SJCRH30 (cell line): ENCODE measurements at regions not wholly inside any gene's neighbourhood (a gene's known extent, or its start where the extent isn't known, plus 50 kb on each side); places are given as distances from the start of the nearest gene placed in this dataset.
A peak's percentile ranks its signal among the peaks of the same experiment; 100 is the strongest.
"Not testable (repeated sequence)": the region's sequence is repeated elsewhere in the genome, so short reads cannot be mapped to it uniquely, and the experiment has no call there.

Experiments
- DNase-seq, 2 experiments: peaks; one replicate each; pipeline ENCODE4 v3.0.0-alpha.2; 2015 to 2020
- H3K27ac ChIP-seq: fragments of 250-450 bp; sonication (Bioruptor Pico); 2 replicates; pipeline ENCODE4 v1.5.1; 2020; ENCODE audit warnings: mild to moderate bottlenecking, moderate library complexity
- H3K27me3 ChIP-seq: fragments of 250-450 bp; sonication (Bioruptor Pico); 2 replicates; pipeline ENCODE4 v1.5.1; 2020; ENCODE audit warnings: mild to moderate bottlenecking, moderate library complexity
- H3K36me3 ChIP-seq: fragments of 250-450 bp; sonication (Bioruptor Pico); 2 replicates; pipeline ENCODE4 v1.5.1; 2020; ENCODE audit warnings: mild to moderate bottlenecking, moderate library complexity
- H3K4me1 ChIP-seq: fragments of 250-450 bp; sonication (Bioruptor Pico); 2 replicates; pipeline ENCODE4 v1.5.1; 2020; ENCODE audit warnings: mild to moderate bottlenecking, moderate library complexity
- H3K4me3 ChIP-seq: fragments of 250-450 bp; sonication (Bioruptor Pico); 2 replicates; pipeline ENCODE4 v1.5.1; 2020; ENCODE audit warnings: mild to moderate bottlenecking, moderate library complexity
- H3K9me3 ChIP-seq: fragments of 250-450 bp; sonication (Bioruptor Pico); replicated peaks from 2 replicates; pipeline ENCODE4 v1.5.1; 2020; ENCODE audit warnings: mild to moderate bottlenecking, moderate library complexity

DNA sequence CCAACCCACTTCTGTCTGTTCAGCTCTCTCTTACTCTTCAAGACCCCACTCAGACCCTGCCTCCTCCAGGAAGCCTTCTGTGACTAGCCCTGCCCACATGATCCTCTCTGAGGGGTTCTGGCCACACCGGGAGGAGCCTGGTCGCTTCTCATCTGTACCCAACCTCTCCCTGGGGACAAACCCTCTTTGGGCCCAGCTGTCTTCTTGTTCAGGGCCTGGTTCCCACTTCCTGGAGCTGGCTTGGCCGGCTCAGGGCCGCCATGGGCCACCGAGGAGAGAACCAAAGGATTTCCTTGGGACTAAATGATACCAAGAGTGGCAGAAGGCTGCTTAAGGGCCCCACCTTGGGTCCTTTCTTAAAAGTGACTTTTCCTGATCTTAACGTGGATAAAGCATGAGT lies 124.7 kb upstream of the ZBTB40 start:
- no peak for DNase-seq
- Histone ChIP-seq H3K9me3 (no peaks in the 10 kb centered on the region), H3K4me1 (peaks cover 12% of the 10 kb centered on the region), H3K4me3 (no peak overlapping the region), H3K27me3 (no peaks in the 10 kb centered on the region; the same call in 1 of the 2 replicates), H3K36me3 (no peaks in the 10 kb centered on the region), H3K27ac (no peak overlapping the region)

- Histone ChIP-seq H3K4me3 (no peak overlapping the region), H3K27ac (no peak overlapping the region), H3K9me3 (no peaks in the 10 kb centered on the region), H3K4me1 (peaks cover 17% of the 10 kb centered on the region), H3K36me3 (no peaks in the 10 kb centered on the region), H3K27me3 (no peaks in the 10 kb centered on the region; the same call in 1 of the 2 replicates)
- no peak for DNase-seq
Measured at GRCh38 chr1:22327411-22327810, 124.2 kb upstream of the ZBTB40 start.

DNA sequence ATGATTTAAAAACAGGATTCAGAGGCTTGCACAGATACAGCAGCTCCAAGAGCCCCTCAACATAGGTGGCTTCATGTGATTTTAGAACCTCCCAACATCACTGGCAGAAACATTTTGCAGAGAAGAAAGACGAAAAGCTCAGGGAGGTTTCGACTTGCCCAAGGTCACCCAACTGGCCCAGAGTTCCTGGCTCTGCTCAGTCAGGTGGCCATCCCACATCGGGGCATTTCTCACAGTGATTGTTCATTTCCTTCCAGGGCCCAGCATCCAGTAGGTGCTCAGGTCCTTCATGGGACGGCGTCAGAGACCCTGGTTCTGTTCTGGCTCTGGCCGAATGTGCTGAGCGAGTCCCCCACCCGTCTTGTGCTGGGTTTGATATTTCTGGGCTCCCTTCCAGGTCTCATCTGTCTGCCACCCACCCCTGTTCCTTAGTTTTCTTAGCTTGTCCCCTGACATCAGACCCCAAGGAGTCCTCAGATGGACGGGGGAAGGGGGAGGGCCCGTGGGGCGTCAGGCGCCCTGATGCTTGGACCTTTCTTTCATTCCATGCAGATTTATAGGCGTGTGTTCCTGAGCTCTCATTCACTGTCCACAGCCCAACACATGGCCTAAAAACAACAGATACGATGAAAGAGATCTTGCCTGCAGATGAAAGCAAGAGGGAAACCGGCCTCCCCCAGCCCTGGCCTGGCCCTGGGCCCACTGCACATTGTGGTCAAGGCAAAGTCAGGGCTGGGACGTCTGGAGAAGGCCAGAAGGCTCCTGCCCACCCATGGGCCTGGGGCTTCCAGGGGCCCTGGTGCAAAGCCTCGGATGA lies 123.1 kb upstream of the ZBTB40 start:
- H3K4me1 ChIP-seq = peaks cover 19% of the 10 kb centered on the region
- no peak overlapping the region for H3K27ac ChIP-seq
- H3K4me3 ChIP-seq = no peak overlapping the region

DNA sequence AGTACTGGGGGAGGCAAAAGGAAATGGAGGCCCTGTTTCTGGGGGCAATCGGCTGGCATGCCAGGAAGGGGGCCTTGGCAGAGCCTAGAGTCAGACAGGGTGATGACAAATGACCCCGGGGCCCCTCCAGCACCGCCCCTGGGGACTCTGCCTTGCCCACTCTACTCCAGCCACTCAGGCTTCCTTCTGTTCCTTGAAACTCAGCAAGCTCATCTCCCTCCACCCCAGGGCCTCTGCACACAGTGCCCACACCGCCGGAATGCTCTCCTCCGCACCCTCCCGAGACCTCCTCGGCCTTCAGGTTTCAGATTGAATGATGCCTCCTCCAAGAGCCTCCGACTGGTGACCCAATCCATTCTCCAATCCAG lies 122.5 kb upstream of the ZBTB40 start:
- no peak overlapping the region for H3K4me3 ChIP-seq
- H3K27me3 ChIP-seq = no peaks in the 10 kb centered on the region
- H3K36me3 ChIP-seq = no peaks in the 10 kb centered on the region
- H3K9me3 ChIP-seq = no peaks in the 10 kb centered on the region
- DNase-seq = no peak
- H3K4me1 ChIP-seq = peaks cover 19% of the 10 kb centered on the region
- H3K27ac ChIP-seq = no peak overlapping the region

More for the DNA sequence above, 123.1 kb upstream of the ZBTB40 start:
- DNase-seq = no peak
- H3K27me3 ChIP-seq = no peaks in the 10 kb centered on the region
- no peaks in the 10 kb centered on the region for H3K9me3 ChIP-seq
- H3K36me3 ChIP-seq = no peaks in the 10 kb centered on the region

DNA sequence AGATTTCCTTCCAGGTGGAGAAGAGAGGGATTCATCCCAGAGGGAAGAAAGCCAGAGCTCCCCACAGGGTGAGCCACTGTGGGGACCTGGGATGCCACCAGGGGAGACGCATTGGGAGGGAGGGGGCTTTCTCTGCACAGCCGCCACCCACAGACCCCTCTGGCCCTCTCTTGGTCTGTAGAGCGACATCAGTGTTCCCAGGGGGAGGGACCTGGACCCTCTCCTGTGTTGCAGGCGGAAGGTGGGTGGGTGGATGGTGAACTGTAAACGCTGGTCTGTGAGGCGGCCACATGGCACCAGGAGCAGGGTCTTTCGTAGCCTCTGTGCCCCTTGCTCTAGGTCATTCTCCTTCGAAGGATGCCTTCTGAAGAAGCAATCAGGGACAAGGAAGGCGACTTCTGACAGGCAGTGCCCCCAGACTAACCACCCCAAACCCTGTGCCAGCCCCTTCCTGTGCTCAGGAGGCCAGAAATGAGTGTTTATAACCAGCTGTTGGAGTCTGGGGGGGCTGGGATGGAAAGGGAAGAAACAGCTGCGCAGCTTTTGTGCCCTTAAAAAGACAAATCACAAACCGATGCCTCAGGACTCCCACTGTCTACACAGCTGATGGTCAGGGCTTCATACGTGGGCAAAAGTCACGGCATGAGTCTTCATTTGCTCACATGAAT lies 121.4 kb upstream of the ZBTB40 start:
- H3K36me3 ChIP-seq = no peaks in the 10 kb centered on the region
- no peaks in the 10 kb centered on the region for H3K9me3 ChIP-seq
- peak; percentile 59 to 78 for DNase-seq
- no peaks in the 10 kb centered on the region for H3K27me3 ChIP-seq
- no peak overlapping the region for H3K27ac ChIP-seq
- H3K4me1 ChIP-seq = peaks cover 19% of the 10 kb centered on the region
- no peak overlapping the region for H3K4me3 ChIP-seq

DNA sequence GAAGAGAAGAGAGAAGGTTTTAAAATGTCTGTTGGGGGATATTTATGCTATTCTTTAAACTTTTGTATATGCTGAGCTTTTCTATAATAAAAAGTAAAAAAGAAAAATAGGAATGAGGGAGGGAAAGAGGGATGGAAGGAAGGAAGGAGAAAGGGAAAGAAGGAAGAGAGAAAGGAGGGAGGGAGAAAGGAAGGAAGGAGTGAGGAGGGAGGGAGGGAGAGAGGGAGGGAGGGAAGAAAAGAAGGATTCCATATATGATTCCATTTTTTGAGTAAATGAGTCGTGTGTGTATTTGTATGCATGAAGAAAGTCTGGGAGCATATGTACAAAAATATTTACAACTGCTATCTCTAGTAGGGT lies 120.9 kb upstream of the ZBTB40 start:
- Histone ChIP-seq H3K9me3 (no peaks in the 10 kb centered on the region), H3K27ac (no peak overlapping the region), H3K4me3 (no peak overlapping the region), H3K4me1 (peaks cover 19% of the 10 kb centered on the region), H3K36me3 (no peaks in the 10 kb centered on the region), H3K27me3 (no peaks in the 10 kb centered on the region)
- DNase-seq = no peak

- Histone ChIP-seq H3K27me3 (no peaks in the 10 kb centered on the region), H3K4me1 (peaks cover 19% of the 10 kb centered on the region), H3K4me3 (no peak overlapping the region), H3K36me3 (no peaks in the 10 kb centered on the region), H3K27ac (no peak overlapping the region), H3K9me3 (no peaks in the 10 kb centered on the region)
- DNase-seq = peak in 1 of 2 experiments; percentile 32
Measured at GRCh38 chr1:22331618-22332423, 119.8 kb upstream of the ZBTB40 start.

GRCh38 chr1:22332424-22332717 lies 119.3 kb upstream of the ZBTB40 start:
- DNase-seq = no peak
- no peak overlapping the region for H3K27ac ChIP-seq
- no peaks in the 10 kb centered on the region for H3K27me3 ChIP-seq
- no peak overlapping the region for H3K4me3 ChIP-seq
- H3K36me3 ChIP-seq = no peaks in the 10 kb centered on the region
- peaks cover 19% of the 10 kb centered on the region for H3K4me1 ChIP-seq
- H3K9me3 ChIP-seq = no peaks in the 10 kb centered on the region

DNA sequence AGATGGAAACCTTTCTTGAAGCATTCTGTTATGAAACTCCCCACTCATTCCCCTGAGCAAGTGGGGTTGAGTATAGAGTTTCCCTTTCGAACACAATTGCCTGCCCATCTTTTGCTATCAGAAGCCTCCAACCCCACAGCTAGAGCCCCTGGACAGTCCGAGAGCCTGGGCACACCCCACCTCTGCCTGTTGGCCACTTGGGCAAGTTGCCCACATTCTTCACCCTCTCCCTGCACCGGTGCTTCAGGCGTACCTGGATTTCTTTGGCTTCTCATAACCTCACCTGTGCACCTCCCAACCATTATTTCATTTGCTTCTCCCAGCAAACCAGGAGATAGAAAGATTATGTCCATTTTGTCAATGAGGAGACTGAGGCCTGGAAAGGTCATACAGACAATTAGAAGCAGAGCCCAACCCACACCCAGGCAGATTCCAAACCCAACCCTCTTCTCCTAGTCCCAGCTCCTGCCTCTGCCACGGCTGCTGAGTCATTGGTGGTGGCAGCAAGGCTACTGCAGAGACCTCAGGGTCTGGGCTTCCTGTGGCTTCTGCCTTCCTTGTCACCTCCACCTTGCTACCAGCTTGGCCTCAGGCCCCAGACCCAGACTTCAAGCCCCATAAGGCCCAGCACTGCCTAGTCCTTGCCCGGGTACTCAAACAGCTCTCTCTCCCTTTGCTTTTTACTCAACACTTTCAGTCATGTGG lies 118.7 kb upstream of the ZBTB40 start:
- no peaks in the 10 kb centered on the region for H3K27me3 ChIP-seq
- no peak overlapping the region for H3K4me3 ChIP-seq
- no peaks in the 10 kb centered on the region for H3K9me3 ChIP-seq
- peaks cover 19% of the 10 kb centered on the region for H3K4me1 ChIP-seq
- DNase-seq = no peak
- no peak overlapping the region for H3K27ac ChIP-seq
- H3K36me3 ChIP-seq = no peaks in the 10 kb centered on the region

GRCh38 chr1:22333516-22334121 lies 118.0 kb upstream of the ZBTB40 start:
- no peak overlapping the region for H3K27ac ChIP-seq
- peaks cover 19% of the 10 kb centered on the region for H3K4me1 ChIP-seq
- H3K36me3 ChIP-seq = no peaks in the 10 kb centered on the region
- no peaks in the 10 kb centered on the region for H3K27me3 ChIP-seq
- no peak for DNase-seq
- H3K9me3 ChIP-seq = no peaks in the 10 kb centered on the region
- no peak overlapping the region for H3K4me3 ChIP-seq

DNA sequence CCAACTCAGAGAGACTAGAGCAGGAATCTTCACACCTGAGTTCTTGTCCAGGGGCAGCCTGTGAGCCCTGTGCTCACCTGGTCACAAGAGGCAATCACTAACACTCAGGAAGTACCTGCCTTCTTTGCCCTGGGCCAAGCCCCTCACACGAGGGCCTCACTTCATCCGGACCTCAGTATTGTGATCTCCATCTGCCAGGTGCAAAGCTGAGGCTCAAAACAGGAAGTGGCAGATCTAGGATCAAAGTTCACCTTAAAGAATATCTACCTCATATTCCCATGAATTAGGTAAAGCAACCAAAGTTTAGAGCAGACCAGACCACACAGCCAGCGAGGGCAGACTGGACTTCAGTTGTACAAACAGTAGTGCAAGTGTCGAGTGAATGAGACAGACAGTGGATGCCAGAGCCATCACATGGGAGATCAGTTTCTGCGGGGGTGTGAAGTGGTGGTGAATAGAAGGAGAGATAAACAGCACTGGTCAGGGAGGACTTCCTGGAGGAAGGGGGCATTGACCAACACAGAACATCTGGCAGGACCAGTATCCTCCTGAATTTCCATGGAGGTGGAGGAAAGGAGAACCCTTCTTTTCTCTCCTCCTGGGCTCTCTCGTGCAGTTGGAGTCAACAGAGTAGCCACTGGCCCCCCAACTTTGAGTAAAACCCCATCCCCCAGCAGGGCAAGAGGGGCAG lies 116.6 kb upstream of the ZBTB40 start:
- DNase-seq = no peak
- Histone ChIP-seq H3K27me3 (peaks cover 2% of the 10 kb centered on the region), H3K4me1 (peaks cover 18% of the 10 kb centered on the region), H3K4me3 (no peak overlapping the region), H3K9me3 (no peaks in the 10 kb centered on the region), H3K27ac (no peak overlapping the region), H3K36me3 (no peaks in the 10 kb centered on the region)

DNA sequence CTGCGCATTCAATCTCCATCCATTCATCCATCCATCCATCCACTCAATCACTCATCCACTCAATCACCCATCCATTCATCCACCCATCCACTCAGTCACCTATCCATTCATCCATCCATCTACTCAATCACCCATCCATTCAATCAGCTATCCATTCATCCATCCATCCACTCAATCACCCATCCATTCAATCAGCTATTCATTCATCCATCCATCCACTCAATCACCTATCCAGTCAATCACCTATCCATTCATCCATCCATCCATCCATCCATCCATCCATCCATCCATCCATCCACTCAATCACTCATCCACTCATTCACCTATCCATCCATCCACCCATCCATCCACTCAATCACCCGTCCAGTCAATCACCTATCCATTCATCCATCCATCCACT lies 115.4 kb upstream of the ZBTB40 start:
- H3K27me3 ChIP-seq = peaks cover 13% of the 10 kb centered on the region
- not testable (repeated sequence) for H3K36me3 ChIP-seq, H3K27ac ChIP-seq, DNase-seq, H3K4me3 ChIP-seq, H3K9me3 ChIP-seq
- H3K4me1 ChIP-seq = peaks cover 10% of the 10 kb centered on the region

DNA sequence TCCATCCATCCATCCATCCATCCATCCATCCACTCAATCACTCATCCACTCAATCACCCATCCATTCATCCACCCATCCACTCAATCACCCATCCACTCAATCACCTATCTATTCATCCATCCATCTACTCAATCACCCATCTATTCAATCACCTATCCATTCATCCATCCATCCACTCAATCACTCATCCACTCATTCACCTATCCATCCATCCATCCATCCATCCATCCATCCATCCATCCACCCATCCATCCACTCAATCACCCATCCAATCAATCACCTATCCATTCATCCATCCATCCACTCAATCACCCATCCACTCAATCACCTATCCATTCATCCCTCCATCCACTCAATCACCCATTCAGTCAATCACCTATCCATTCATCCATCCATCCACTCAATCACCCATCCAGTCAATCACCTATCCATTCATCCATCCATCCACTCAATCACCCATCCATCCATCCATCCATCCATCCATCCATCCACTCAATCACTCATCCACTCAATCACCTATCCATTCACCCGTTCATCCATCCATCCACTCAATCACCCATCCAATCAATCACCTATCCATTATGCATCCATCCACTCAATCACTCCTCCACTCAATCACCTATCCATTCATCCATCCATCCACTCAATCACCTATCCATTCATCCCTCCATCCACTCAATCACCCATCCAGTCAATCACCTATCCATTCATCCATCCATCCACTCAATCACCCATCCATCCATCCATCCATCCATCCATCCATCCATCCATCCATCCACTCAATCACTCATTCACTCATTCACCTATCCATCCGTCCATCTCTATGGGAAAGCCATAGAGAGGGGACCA lies 114.7 kb upstream of the ZBTB40 start:
- H3K27me3 ChIP-seq = peaks cover 18% of the 10 kb centered on the region
- H3K4me3 ChIP-seq, DNase-seq, H3K9me3 ChIP-seq, H3K27ac ChIP-seq, H3K36me3 ChIP-seq, H3K4me1 ChIP-seq: not testable (repeated sequence)
